Stomach (tissue), 4 donors: ENCODE measurements at regions not wholly inside any gene's neighbourhood (a gene's known extent, or its start where the extent isn't known, plus 50 kb on each side); places are given as distances from the start of the nearest gene placed in this dataset.

Source experiments
- POLR2A ChIP-seq, 4 donors: fragments of 450-650 bp; IDR thresholded peaks; one replicate each; pipeline ENCODE4 v1.6.1; 2016; ENCODE audit warnings: antibody characterized with exemption in 4 of 4, control low read depth in 2 of 4, mild to moderate bottlenecking in 1 of 4, moderate library complexity in 1 of 4
- POLR2AphosphoS5 ChIP-seq, 3 donors: sonication (generic); formaldehyde crosslinking; IDR thresholded peaks; one replicate each; pipeline ENCODE4 v1.6.1; 2016; ENCODE audit warnings: antibody characterized with exemption in 3 of 3
- TF ChIP-seq, protein P1 (sequence below), 7 experiments: fragments of 450-650 bp in 4 of 7; fragments of 200-600 bp in 3 of 7; sonication (generic) in 3 of 7; IDR thresholded peaks; one replicate each; pipeline ENCODE4 v1.5.1; 2016 to 2019; ENCODE audit warnings: antibody characterized with exemption in 7 of 7, control low read depth in 2 of 7, mild to moderate bottlenecking in 1 of 7

DNA sequence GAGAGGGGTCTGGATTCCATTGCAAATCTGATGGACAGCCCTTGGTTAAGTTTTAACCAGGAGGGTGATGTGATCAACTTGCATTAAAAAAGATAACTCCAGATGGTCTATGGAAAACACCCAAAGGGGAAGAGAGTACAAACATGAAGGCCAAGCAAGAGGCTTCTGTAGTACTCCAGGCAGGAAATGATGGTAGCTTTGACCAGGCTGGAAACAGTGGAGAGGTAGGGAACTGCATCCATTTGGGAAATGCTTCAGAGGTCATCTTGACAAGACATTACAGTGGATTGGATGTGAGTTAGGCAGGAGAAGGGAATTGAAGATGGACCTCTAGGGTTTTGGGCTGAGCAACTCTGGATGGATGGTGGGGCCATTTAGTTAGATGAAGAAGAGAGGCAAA, 391.1 kb downstream of the IPO8 start:
- TF ChIP-seq, protein P1, sequence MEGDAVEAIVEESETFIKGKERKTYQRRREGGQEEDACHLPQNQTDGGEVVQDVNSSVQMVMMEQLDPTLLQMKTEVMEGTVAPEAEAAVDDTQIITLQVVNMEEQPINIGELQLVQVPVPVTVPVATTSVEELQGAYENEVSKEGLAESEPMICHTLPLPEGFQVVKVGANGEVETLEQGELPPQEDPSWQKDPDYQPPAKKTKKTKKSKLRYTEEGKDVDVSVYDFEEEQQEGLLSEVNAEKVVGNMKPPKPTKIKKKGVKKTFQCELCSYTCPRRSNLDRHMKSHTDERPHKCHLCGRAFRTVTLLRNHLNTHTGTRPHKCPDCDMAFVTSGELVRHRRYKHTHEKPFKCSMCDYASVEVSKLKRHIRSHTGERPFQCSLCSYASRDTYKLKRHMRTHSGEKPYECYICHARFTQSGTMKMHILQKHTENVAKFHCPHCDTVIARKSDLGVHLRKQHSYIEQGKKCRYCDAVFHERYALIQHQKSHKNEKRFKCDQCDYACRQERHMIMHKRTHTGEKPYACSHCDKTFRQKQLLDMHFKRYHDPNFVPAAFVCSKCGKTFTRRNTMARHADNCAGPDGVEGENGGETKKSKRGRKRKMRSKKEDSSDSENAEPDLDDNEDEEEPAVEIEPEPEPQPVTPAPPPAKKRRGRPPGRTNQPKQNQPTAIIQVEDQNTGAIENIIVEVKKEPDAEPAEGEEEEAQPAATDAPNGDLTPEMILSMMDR (IDR thresholded peaks at IDR 0.05): no peak
- TF ChIP-seq POLR2AphosphoS5 (IDR thresholded peaks at IDR 0.05) (no peak), POLR2A (IDR thresholded peaks at IDR 0.05) (no peak)
